ENCODE measurements at regions not wholly inside any gene's neighbourhood (a gene's known extent, or its start where the extent isn't known, plus 50 kb on each side); places are given as distances from the start of the nearest gene placed in this dataset.

GRCh38 chr14:97346675-97347074 lies 549.5 kb downstream of the VRK1 start:
- DNase-seq: no peak
- 98% methylated on average over 3 of the region's 3 CpGs for WGBS (ENCODE audit: insufficient coverage)
- ATAC-seq: no peak
- H3K4me3 ChIP-seq (ENCODE audit: low read length): no peak overlapping the region
- Mint-ChIP-seq H3K36me3 (no peaks in the 10 kb centered on the region), H3K27me3 (ENCODE audit: low read depth in 2 of 2) (peaks cover 0 to 4% of the 10 kb centered on the region in 2 donors), H3K9me3 (no peaks in the 10 kb centered on the region), H3K27ac (no peak overlapping the region), H3K4me3 (no peak overlapping the region), H3K4me1 (peaks cover 8 to 9% of the 10 kb centered on the region in 2 donors)
- no peaks in the 10 kb centered on the region for H3K36me3 ChIP-seq (ENCODE audit: control insufficient read depth, insufficient read depth, low read length)
- no peak for TF ChIP-seq CTCF (IDR thresholded peaks at IDR 0.05)
- no peak overlapping the region for H3K27ac ChIP-seq (ENCODE audit: low read length)
- intact Hi-C loops (cut with micrococcal nuclease): no loop called here
- H3K27me3 ChIP-seq (ENCODE audit: control insufficient read depth, insufficient read depth, low read length): no peaks in the 10 kb centered on the region
- no peaks in the 10 kb centered on the region for H3K9me3 ChIP-seq (ENCODE audit: control insufficient read depth, insufficient read depth, low read length)
- H3K4me1 ChIP-seq (ENCODE audit: control insufficient read depth, insufficient read depth, low read length): peaks cover 7% of the 10 kb centered on the region

DNA sequence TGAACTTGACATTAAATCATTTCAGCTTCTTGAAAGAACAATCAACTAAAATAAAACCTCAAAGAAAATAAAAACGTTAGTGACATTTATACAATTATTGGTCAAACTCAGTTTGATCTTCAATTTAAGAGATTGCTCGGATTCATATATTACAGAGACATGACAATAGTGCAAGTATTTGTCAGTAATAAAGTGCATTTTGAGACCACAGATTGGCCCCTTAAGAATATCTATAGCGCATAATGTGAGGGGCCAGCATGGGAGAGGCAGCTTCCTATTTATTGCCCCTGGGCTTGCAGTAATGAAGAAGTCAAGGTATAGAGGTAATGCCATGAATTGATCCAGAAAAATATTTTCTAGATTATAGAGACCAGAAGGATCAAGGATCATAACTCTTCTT lies 552.3 kb downstream of the VRK1 start:
- intact Hi-C loops (cut with micrococcal nuclease): no loop called here
- H3K4me3 ChIP-seq (ENCODE audit: low read length): no peak overlapping the region
- no peak overlapping the region for H3K27ac Mint-ChIP-seq
- H3K36me3 Mint-ChIP-seq: no peaks in the 10 kb centered on the region
- H3K4me1 Mint-ChIP-seq: peaks cover 13 to 15% of the 10 kb centered on the region in 2 donors
- WGBS (ENCODE audit: insufficient coverage): 100% methylated on average over 2 of the region's 3 CpGs
- no peaks in the 10 kb centered on the region for H3K36me3 ChIP-seq (ENCODE audit: control insufficient read depth, insufficient read depth, low read length)
- no peak for TF ChIP-seq CTCF (IDR thresholded peaks at IDR 0.05)
- no peaks in the 10 kb centered on the region for H3K9me3 Mint-ChIP-seq
- H3K27me3 Mint-ChIP-seq (ENCODE audit: low read depth in 2 of 2): peaks cover 0 to 4% of the 10 kb centered on the region in 2 donors
- no peak overlapping the region for H3K4me3 Mint-ChIP-seq
- no peak overlapping the region for H3K27ac ChIP-seq (ENCODE audit: low read length)
- no peaks in the 10 kb centered on the region for H3K27me3 ChIP-seq (ENCODE audit: control insufficient read depth, insufficient read depth, low read length)
- DNase-seq (no peak), ATAC-seq (no peak)
- peaks cover 7% of the 10 kb centered on the region for H3K4me1 ChIP-seq (ENCODE audit: control insufficient read depth, insufficient read depth, low read length)
- no peaks in the 10 kb centered on the region for H3K9me3 ChIP-seq (ENCODE audit: control insufficient read depth, insufficient read depth, low read length)

GRCh38 chr14:97349946-97350345 lies 552.8 kb downstream of the VRK1 start:
- H3K4me1 Mint-ChIP-seq: peaks cover 18 to 20% of the 10 kb centered on the region in 2 donors
- Histone ChIP-seq H3K27me3 (ENCODE audit: control insufficient read depth, insufficient read depth, low read length) (no peaks in the 10 kb centered on the region), H3K4me3 (ENCODE audit: low read length) (no peak overlapping the region), H3K9me3 (ENCODE audit: control insufficient read depth, insufficient read depth, low read length) (no peaks in the 10 kb centered on the region), H3K27ac (ENCODE audit: low read length) (no peak overlapping the region), H3K36me3 (ENCODE audit: control insufficient read depth, insufficient read depth, low read length) (no peaks in the 10 kb centered on the region), H3K4me1 (ENCODE audit: control insufficient read depth, insufficient read depth, low read length) (peaks cover 7% of the 10 kb centered on the region)
- H3K27me3 Mint-ChIP-seq (ENCODE audit: low read depth in 2 of 2): peaks cover 0 to 4% of the 10 kb centered on the region in 2 donors
- no peaks in the 10 kb centered on the region for H3K9me3 Mint-ChIP-seq
- no peaks in the 10 kb centered on the region for H3K36me3 Mint-ChIP-seq
- 100% methylated on average over 1 of the region's 3 CpGs for WGBS (ENCODE audit: insufficient coverage)
- intact Hi-C loops (cut with micrococcal nuclease): no loop called here
- H3K27ac Mint-ChIP-seq: no peak overlapping the region
- DNase-seq (no peak), ATAC-seq (no peak)
- no peak for TF ChIP-seq CTCF (IDR thresholded peaks at IDR 0.05)
- H3K4me3 Mint-ChIP-seq: no peak overlapping the region

DNA sequence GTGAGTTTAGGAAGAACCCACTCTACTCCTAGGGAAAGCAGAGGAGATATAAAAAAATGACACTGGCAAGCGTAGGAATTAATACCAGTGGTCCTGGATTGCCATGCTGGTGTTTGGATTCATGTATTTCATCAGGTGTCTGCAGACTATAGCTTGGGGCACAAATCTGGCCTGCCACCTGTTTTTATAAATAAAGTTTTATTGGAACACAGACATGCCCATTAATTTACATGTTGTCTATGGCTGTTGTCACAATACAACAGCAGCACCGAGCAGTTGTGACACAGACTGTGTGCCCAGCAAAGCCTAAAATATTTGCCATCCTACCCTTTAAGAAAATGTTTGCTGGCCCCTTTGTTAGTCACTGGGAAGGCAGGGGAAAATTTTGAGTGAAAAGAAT lies 553.2 kb downstream of the VRK1 start:
- Histone ChIP-seq H3K27ac (ENCODE audit: low read length) (no peak overlapping the region), H3K4me3 (ENCODE audit: low read length) (no peak overlapping the region), H3K9me3 (ENCODE audit: control insufficient read depth, insufficient read depth, low read length) (no peaks in the 10 kb centered on the region), H3K4me1 (ENCODE audit: control insufficient read depth, insufficient read depth, low read length) (peaks cover 7% of the 10 kb centered on the region), H3K27me3 (ENCODE audit: control insufficient read depth, insufficient read depth, low read length) (no peaks in the 10 kb centered on the region), H3K36me3 (ENCODE audit: control insufficient read depth, insufficient read depth, low read length) (no peaks in the 10 kb centered on the region)
- 100% methylated on average over 2 of the region's 2 CpGs for WGBS (ENCODE audit: insufficient coverage)
- H3K27ac Mint-ChIP-seq: no peak overlapping the region
- DNase-seq (no peak), ATAC-seq (no peak)
- peaks cover 0 to 4% of the 10 kb centered on the region in 2 donors for H3K27me3 Mint-ChIP-seq (ENCODE audit: low read depth in 2 of 2)
- H3K36me3 Mint-ChIP-seq: no peaks in the 10 kb centered on the region
- peaks cover 23 to 25% of the 10 kb centered on the region in 2 donors for H3K4me1 Mint-ChIP-seq
- no peak for TF ChIP-seq CTCF (IDR thresholded peaks at IDR 0.05)
- no peaks in the 10 kb centered on the region for H3K9me3 Mint-ChIP-seq
- intact Hi-C loops (cut with micrococcal nuclease): no loop called here
- H3K4me3 Mint-ChIP-seq: no peak overlapping the region
